ENCODE measurements at regions not wholly inside any gene's neighbourhood (a gene's known extent, or its start where the extent isn't known, plus 50 kb on each side); places are given as distances from the start of the nearest gene placed in this dataset.

DNA sequence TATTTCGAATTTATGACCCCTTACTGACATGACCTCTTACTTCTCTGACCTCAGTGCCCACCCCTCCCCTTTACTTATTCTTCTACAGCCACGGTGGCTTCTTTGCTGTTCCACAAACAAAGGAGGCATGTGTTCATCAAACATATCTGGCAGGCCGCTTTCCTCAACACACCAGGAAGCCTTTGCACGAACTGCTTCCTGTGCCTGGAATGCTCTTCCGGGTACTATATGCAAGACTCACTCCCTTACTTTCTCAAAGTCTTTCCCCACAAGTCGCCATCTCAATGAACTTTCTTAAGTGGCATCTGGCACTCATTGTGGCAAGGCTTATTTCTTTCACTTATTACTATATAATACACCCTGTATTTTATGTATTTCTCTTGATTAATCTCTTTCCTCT lies 351.5 kb upstream of the DDX53 start:
- in situ Hi-C loops (cut with MboI; ENCODE audit: low pct_unique_long_range_greater_than_20kb, low sequenced_read_pairs, unreplicated experiment), result no loop called here
- TF ChIP-seq, protein P1, sequence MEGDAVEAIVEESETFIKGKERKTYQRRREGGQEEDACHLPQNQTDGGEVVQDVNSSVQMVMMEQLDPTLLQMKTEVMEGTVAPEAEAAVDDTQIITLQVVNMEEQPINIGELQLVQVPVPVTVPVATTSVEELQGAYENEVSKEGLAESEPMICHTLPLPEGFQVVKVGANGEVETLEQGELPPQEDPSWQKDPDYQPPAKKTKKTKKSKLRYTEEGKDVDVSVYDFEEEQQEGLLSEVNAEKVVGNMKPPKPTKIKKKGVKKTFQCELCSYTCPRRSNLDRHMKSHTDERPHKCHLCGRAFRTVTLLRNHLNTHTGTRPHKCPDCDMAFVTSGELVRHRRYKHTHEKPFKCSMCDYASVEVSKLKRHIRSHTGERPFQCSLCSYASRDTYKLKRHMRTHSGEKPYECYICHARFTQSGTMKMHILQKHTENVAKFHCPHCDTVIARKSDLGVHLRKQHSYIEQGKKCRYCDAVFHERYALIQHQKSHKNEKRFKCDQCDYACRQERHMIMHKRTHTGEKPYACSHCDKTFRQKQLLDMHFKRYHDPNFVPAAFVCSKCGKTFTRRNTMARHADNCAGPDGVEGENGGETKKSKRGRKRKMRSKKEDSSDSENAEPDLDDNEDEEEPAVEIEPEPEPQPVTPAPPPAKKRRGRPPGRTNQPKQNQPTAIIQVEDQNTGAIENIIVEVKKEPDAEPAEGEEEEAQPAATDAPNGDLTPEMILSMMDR (IDR thresholded peaks at IDR 0.05; ENCODE audit: extremely low read depth, insufficient read depth, missing control alignments), result no peak
- no peak for DNase-seq (ENCODE audit: low spot score)

DNA sequence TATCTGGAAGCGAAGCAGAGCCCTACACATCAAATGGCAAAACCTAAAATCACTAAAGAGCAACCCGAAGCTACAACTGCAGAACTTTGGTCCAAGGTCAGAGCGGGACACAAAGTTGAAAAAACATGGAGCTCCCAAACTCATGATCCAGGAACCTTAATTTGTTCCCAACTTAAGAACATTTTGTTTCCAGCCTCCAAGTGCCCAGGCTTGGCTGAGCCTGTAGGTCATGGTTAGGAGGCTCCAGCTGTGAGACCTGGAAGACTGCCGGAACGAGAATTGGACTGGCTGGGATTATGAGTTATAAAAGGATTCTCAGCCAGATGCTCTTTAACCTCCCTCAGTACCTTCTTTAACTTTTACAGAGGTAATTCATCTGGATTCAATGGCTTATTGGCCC lies 349.1 kb upstream of the DDX53 start:
- TF ChIP-seq, protein P1 (IDR thresholded peaks at IDR 0.05; ENCODE audit: extremely low read depth, insufficient read depth, missing control alignments), result no peak
- no peak for DNase-seq (ENCODE audit: low spot score)
- in situ Hi-C loops (cut with MboI; ENCODE audit: low pct_unique_long_range_greater_than_20kb, low sequenced_read_pairs, unreplicated experiment), result no loop called here

DNA sequence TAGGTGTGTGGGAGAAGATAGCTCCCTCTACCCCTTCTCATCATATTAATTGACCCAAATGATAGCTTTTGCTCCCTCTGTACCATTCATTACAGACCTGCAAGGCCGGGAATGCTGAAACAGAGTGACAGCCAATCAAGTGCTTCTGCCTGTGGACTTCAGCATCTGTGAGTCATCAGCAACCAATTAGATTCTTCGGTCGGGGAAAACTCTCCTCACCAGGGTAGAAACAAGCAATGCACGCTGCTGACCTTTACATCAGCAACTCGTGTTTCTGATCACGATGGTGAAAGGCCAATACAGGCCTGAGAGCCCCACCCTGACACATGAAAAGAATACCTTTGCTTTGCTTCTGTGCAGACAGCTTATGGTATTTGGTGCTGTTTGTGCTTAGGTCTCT lies 347.2 kb upstream of the DDX53 start:
- TF ChIP-seq, protein P1 (IDR thresholded peaks at IDR 0.05; ENCODE audit: extremely low read depth, insufficient read depth, missing control alignments), result no peak
- in situ Hi-C loops (cut with MboI; ENCODE audit: low pct_unique_long_range_greater_than_20kb, low sequenced_read_pairs, unreplicated experiment), result no loop called here
- DNase-seq (ENCODE audit: low spot score), result no peak

DNA sequence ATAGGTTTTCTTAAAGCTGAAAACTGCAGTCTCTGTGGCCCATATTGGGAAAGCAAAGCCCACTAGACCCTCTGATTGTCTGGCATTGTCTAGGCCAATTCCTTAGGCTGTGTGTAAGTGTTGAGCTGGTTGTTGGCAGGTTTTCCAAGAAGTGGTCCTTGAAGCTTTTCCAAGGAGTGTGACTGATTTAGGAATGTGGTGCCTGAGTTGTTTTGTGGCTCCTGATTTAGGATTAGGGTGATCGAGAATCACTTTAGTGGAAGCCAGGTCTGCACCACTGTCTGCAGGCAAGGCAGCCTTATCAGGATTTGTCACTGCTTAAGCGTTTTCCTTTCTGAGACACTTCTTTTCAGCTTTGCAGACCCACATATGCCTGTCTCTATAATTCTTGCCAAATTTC lies 339.0 kb upstream of the DDX53 start:
- TF ChIP-seq, protein P1 (IDR thresholded peaks at IDR 0.05; ENCODE audit: extremely low read depth, insufficient read depth, missing control alignments), result no peak
- DNase-seq (ENCODE audit: low spot score), result no peak
- in situ Hi-C loops (cut with MboI; ENCODE audit: low pct_unique_long_range_greater_than_20kb, low sequenced_read_pairs, unreplicated experiment), result no loop called here

DNA sequence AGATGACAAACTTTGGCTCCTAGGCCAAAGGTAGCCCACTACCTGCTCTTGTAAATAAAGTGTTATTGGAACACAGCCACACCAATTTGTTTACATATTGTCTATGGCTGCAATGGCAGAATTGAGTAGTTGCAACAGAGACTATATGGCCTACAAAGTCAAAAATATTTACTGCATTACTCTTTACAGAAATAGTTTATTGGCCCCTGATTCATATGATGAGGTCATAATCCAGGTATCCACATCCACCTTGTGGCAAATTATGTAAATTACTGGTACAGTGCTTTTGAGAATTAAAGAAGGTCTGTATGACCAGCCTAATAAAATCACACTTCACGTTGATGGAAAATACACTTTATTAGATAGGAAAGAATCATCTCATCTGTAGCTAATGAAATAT lies 337.0 kb upstream of the DDX53 start:
- no peak for DNase-seq (ENCODE audit: low spot score)
- TF ChIP-seq, protein P1 (IDR thresholded peaks at IDR 0.05; ENCODE audit: extremely low read depth, insufficient read depth, missing control alignments), result no peak
- in situ Hi-C loops (cut with MboI; ENCODE audit: low pct_unique_long_range_greater_than_20kb, low sequenced_read_pairs, unreplicated experiment), result no loop called here

DNA sequence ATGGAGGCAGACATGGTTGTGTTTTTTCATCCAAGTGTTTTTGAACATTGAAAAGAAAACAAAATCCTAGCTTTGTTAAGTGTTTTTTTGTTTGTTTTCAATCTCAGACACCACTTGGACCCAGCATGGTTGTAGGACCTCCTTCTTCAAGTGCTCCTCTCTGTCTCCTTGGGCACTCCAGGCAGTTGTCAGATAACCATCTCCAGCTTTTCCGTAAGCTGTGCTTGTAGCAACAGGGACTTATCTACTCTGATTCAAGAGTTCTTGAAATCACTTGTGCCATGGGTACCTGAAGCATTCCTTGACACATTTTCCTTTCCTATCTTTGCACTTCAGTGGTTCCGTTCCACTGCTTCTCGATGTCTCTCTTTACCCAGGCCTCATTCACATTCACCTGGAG lies 334.9 kb upstream of the DDX53 start:
- in situ Hi-C loops (cut with MboI; ENCODE audit: low pct_unique_long_range_greater_than_20kb, low sequenced_read_pairs, unreplicated experiment), result no loop called here
- TF ChIP-seq, protein P1 (IDR thresholded peaks at IDR 0.05; ENCODE audit: extremely low read depth, insufficient read depth, missing control alignments), result no peak

DNA sequence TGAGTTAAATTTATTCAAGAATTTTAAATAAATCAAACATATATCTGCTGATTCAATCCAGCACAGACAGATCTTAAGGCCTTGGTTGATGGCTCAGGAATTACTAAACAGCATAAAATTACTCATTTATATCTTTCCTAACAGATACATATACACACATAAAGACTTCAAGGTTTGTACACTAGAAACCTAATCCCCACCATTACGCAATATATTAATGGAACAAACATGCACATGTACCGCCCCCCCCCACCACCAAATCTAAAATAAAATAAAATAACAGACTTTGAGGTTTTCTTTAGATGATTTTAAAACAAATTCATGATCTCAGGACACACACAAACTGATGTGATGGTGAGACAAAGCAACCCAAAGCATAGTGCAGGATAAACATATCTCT lies 333.9 kb upstream of the DDX53 start:
- in situ Hi-C loops (cut with MboI; ENCODE audit: low pct_unique_long_range_greater_than_20kb, low sequenced_read_pairs, unreplicated experiment), result no loop called here
- DNase-seq (ENCODE audit: low spot score), result no peak
- TF ChIP-seq, protein P1 (IDR thresholded peaks at IDR 0.05; ENCODE audit: extremely low read depth, insufficient read depth, missing control alignments), result no peak

More for the DNA sequence above, 334.9 kb upstream of the DDX53 start:
- DNase-seq (ENCODE audit: low spot score), result no peak

All from GM13977 (cell line).